Panc1 (cell line): ENCODE measurements at regions not wholly inside any gene's neighbourhood (a gene's known extent, or its start where the extent isn't known, plus 50 kb on each side); places are given as distances from the start of the nearest gene placed in this dataset.

Experiments used
- POLR2AphosphoS5 ChIP-seq: IDR thresholded peaks from 2 replicates; pipeline ENCODE4 v1.6.1; 2012; ENCODE audit warnings: mild to moderate bottlenecking, low read depth, low read length, moderate library complexity
- SIN3A ChIP-seq: IDR thresholded peaks from 2 replicates; pipeline ENCODE4 v1.6.1; 2012; ENCODE audit warnings: low read depth, mild to moderate bottlenecking, low read length, moderate library complexity, borderline replicate concordance; ENCODE audit not compliant: insufficient read depth
- TCF7L2 ChIP-seq: IDR thresholded peaks from 2 replicates; pipeline ENCODE4 v1.6.1; 2011; ENCODE audit warnings: mild to moderate bottlenecking, low read depth, low read length, inconsistent platforms
- TF ChIP-seq, protein P1 (sequence below): fragments of 450-650 bp; IDR thresholded peaks from 2 replicates; pipeline ENCODE4 v1.5.1; 2017; ENCODE audit warnings: mild to moderate bottlenecking
- TF ChIP-seq, protein P2 (sequence below), 2 experiments: IDR thresholded peaks; 2 replicates each; pipeline ENCODE4 v1.6.1; 2011 to 2012; ENCODE audit warnings: low read depth in 2 of 2, control low read depth in 1 of 2, low read length in 1 of 2, mild to moderate bottlenecking in 1 of 2, moderate library complexity in 1 of 2; ENCODE audit not compliant: insufficient read depth in 1 of 2

DNA sequence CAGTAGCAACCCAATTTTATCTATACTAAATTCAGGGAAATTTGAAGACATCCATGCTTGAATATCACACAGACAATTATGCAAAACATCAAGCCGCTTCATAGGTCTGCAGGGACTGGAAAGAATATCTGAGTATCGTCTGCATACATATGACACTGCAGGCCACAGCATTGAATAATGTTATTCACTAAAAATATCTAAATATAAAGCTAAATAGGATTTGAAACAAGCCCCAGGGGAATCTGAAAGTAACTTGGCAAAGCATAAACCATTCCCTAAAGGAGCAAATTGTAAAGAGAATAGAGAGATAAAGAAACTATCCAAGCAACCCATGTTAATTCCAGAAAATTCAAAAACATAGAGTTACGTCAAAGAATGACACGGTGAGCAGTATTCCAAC is 1251.0 kb downstream of the PCDH17 start:
- TF ChIP-seq POLR2AphosphoS5, result no peak
- TF ChIP-seq, protein P1, sequence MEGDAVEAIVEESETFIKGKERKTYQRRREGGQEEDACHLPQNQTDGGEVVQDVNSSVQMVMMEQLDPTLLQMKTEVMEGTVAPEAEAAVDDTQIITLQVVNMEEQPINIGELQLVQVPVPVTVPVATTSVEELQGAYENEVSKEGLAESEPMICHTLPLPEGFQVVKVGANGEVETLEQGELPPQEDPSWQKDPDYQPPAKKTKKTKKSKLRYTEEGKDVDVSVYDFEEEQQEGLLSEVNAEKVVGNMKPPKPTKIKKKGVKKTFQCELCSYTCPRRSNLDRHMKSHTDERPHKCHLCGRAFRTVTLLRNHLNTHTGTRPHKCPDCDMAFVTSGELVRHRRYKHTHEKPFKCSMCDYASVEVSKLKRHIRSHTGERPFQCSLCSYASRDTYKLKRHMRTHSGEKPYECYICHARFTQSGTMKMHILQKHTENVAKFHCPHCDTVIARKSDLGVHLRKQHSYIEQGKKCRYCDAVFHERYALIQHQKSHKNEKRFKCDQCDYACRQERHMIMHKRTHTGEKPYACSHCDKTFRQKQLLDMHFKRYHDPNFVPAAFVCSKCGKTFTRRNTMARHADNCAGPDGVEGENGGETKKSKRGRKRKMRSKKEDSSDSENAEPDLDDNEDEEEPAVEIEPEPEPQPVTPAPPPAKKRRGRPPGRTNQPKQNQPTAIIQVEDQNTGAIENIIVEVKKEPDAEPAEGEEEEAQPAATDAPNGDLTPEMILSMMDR, result no peak
- TF ChIP-seq, protein P2, sequence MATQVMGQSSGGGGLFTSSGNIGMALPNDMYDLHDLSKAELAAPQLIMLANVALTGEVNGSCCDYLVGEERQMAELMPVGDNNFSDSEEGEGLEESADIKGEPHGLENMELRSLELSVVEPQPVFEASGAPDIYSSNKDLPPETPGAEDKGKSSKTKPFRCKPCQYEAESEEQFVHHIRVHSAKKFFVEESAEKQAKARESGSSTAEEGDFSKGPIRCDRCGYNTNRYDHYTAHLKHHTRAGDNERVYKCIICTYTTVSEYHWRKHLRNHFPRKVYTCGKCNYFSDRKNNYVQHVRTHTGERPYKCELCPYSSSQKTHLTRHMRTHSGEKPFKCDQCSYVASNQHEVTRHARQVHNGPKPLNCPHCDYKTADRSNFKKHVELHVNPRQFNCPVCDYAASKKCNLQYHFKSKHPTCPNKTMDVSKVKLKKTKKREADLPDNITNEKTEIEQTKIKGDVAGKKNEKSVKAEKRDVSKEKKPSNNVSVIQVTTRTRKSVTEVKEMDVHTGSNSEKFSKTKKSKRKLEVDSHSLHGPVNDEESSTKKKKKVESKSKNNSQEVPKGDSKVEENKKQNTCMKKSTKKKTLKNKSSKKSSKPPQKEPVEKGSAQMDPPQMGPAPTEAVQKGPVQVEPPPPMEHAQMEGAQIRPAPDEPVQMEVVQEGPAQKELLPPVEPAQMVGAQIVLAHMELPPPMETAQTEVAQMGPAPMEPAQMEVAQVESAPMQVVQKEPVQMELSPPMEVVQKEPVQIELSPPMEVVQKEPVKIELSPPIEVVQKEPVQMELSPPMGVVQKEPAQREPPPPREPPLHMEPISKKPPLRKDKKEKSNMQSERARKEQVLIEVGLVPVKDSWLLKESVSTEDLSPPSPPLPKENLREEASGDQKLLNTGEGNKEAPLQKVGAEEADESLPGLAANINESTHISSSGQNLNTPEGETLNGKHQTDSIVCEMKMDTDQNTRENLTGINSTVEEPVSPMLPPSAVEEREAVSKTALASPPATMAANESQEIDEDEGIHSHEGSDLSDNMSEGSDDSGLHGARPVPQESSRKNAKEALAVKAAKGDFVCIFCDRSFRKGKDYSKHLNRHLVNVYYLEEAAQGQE (IDR thresholded peaks at IDR 0.05; ENCODE audit: insufficient read depth in 1 of 2, low read depth in 2 of 2, low read length in 1 of 2), result no peak
- TF ChIP-seq SIN3A, result no peak
- no peak for TF ChIP-seq TCF7L2
